CD14-positive monocyte (primary cell): ENCODE measurements at regions not wholly inside any gene's neighbourhood (a gene's known extent, or its start where the extent isn't known, plus 50 kb on each side); places are given as distances from the start of the nearest gene placed in this dataset.

Experiments used
- DNase-seq, 3 donors: peaks; one replicate each; pipeline ENCODE4 v3.0.0-alpha.2; 2011 to 2022
- H2AFZ ChIP-seq: 2 replicates; pipeline ENCODE4 v1.6.0; 2012; ENCODE audit warnings: mild to moderate bottlenecking, low read depth, low read length, inconsistent platforms; ENCODE audit not compliant: insufficient read depth, poor library complexity, severe bottlenecking
- H3K27ac ChIP-seq, 2 donors: 1 replicate in 1 of 2; 2 replicates in 1 of 2; pipeline ENCODE4 v1.5.1; 2012 to 2013; ENCODE audit warnings: low read length in 2 of 2, control low read depth in 1 of 2, inconsistent platforms in 1 of 2, low read depth in 1 of 2, mild to moderate bottlenecking in 1 of 2
- H3K27me3 ChIP-seq, 2 donors: one replicate each; pipeline versions ENCODE4 v1.6.0 to v1.6.1; 2011 to 2013; ENCODE audit warnings: low read length in 2 of 2; ENCODE audit not compliant: control insufficient read depth in 2 of 2, insufficient read depth in 2 of 2
- H3K36me3 ChIP-seq, 2 donors: replicated peaks in 1 of 2; 1 replicate in 1 of 2; 2 replicates in 1 of 2; pipeline versions ENCODE4 v1.5.1 to v1.6.1; 2012 to 2013; ENCODE audit warnings: low read length in 2 of 2, control low read depth in 1 of 2, inconsistent platforms in 1 of 2, mild to moderate bottlenecking in 1 of 2; ENCODE audit not compliant: insufficient read depth in 2 of 2, control insufficient read depth in 1 of 2
- H3K4me1 ChIP-seq, 2 donors: 1 replicate in 1 of 2; 2 replicates in 1 of 2; pipeline versions ENCODE4 v1.5.1 to v1.6.1; 2012 to 2013; ENCODE audit warnings: low read length in 2 of 2, control low read depth in 1 of 2, inconsistent platforms in 1 of 2, mild to moderate bottlenecking in 1 of 2, moderate library complexity in 1 of 2; ENCODE audit not compliant: insufficient read depth in 2 of 2, control insufficient read depth in 1 of 2
- H3K4me2 ChIP-seq: replicated peaks from 2 replicates; pipeline ENCODE3; 2012; ENCODE audit warnings: low read length, moderate library complexity, mild to moderate bottlenecking; ENCODE audit not compliant: poor library complexity, severe bottlenecking; ENCODE audit errors: extremely low read depth
- H3K4me3 ChIP-seq, 3 experiments: fragments of 200-600 bp in 1 of 3; sonication (generic) in 1 of 3; replicated peaks in 1 of 3; 1 replicate in 2 of 3; 2 replicates in 1 of 3; pipeline ENCODE4 v1.5.1; 2011 to 2013; ENCODE audit warnings: low read length in 3 of 3, mild to moderate bottlenecking in 3 of 3, control low read depth in 2 of 3, low read depth in 2 of 3, inconsistent platforms in 1 of 3, moderate library complexity in 1 of 3
- H3K79me2 ChIP-seq: 2 replicates; pipeline ENCODE4 v1.6.0; 2012; ENCODE audit warnings: mild to moderate bottlenecking, control low read depth, inconsistent platforms, low read length, moderate library complexity; ENCODE audit not compliant: insufficient read depth
- H3K9ac ChIP-seq: 2 replicates; pipeline ENCODE4 v1.6.0; 2017; ENCODE audit warnings: low read length, mild to moderate bottlenecking; ENCODE audit not compliant: insufficient read depth, poor library complexity, severe bottlenecking
- H3K9me3 ChIP-seq, 2 donors: replicated peaks in 1 of 2; 1 replicate in 1 of 2; 2 replicates in 1 of 2; pipeline versions ENCODE4 v1.5.1 to v1.6.1; 2012 to 2013; ENCODE audit warnings: low read length in 2 of 2, control low read depth in 1 of 2; ENCODE audit not compliant: control insufficient read depth in 1 of 2, insufficient read depth in 1 of 2
- H4K20me1 ChIP-seq: 2 replicates; pipeline ENCODE4 v1.6.0; 2012; ENCODE audit warnings: mild to moderate bottlenecking, low read length, control low read depth, moderate library complexity; ENCODE audit not compliant: insufficient read depth
- H3K27ac Mint-ChIP-seq, 7 donors: one replicate each; pipeline ENCODE4 v1.8.0; 2020; ENCODE audit warnings: mild to moderate bottlenecking in 7 of 7, mixed read lengths in 7 of 7, moderate library complexity in 6 of 7, inconsistent platforms in 2 of 7
- H3K27me3 Mint-ChIP-seq, 3 donors: one replicate each; pipeline ENCODE4 v1.8.0; 2021 to 2022; ENCODE audit warnings: low read depth in 3 of 3, mild to moderate bottlenecking in 3 of 3, mixed read lengths in 3 of 3, moderate library complexity in 3 of 3, inconsistent platforms in 1 of 3
- H3K36me3 Mint-ChIP-seq, 2 donors: one replicate each; pipeline ENCODE4 v1.8.0; 2020; ENCODE audit warnings: mixed read lengths in 2 of 2, inconsistent platforms in 1 of 2, mild to moderate bottlenecking in 1 of 2
- H3K4me1 Mint-ChIP-seq: one replicate; pipeline ENCODE4 v1.8.0; 2020; ENCODE audit warnings: mild to moderate bottlenecking, mixed read lengths
- H3K4me3 Mint-ChIP-seq, 2 donors: one replicate each; pipeline ENCODE4 v1.8.0; 2020; ENCODE audit warnings: mild to moderate bottlenecking in 2 of 2, mixed read lengths in 2 of 2, moderate library complexity in 1 of 2
- H3K9me3 Mint-ChIP-seq, 7 donors: one replicate each; pipeline ENCODE4 v1.8.0; 2020 to 2022; ENCODE audit warnings: mixed read lengths in 7 of 7, mild to moderate bottlenecking in 6 of 7, moderate library complexity in 6 of 7, inconsistent platforms in 2 of 7
- WGBS: methylation state at CpG from one replicate; pipeline ENCODE4 v1.1.5; 2013; ENCODE audit warnings: missing lambda C conversion rate; ENCODE audit not compliant: insufficient coverage; 5-methylcytosine and 5-hydroxymethylcytosine counted together
- intact Hi-C, 2 donors: fragments of 100-400 bp; cut with micrococcal nuclease; formaldehyde crosslinking; loops; one replicate each; pipeline versions ENCODE4 v1.15.0 to v1.15.1; 2023
- TF ChIP-seq, protein P1 (sequence below): fragments of 200-600 bp; IDR thresholded peaks from one replicate; pipeline ENCODE4 v1.8.0; 2022; ENCODE audit warnings: antibody characterized with exemption, mild to moderate bottlenecking

DNA sequence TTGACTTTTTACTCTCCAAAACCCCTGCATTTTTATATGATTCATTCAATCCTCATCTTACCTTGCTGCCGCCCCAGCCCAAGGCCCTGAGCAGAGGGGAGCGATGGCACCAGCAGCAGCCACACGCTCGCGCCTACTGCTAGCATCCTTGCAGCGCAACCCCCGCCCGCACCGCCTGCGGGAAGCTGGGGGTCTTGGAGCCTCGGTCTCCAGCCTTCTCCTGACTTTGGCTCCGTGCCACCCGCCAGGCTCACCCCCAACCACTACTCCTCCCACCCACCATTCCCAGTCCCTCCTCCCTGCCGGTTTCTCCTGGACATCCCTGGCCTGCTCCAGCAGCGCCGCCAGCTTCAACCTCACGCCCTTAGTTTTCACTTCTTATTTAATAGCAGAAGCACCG is 76.6 kb downstream of the RPE65 start:
- Mint-ChIP-seq H3K27ac (no peak overlapping the region), H3K36me3 (no peaks in the 10 kb centered on the region), H3K4me1 (no peaks in the 10 kb centered on the region), H3K4me3 (no peak overlapping the region), H3K27me3 (peaks cover 0 to 3% (median 2%) of the 10 kb centered on the region in 3 donors), H3K9me3 (peaks cover 0 to 7% (median 5%) of the 10 kb centered on the region in 7 donors)
- 98% methylated on average over 16 of the region's 18 CpGs for WGBS
- Histone ChIP-seq H2AFZ (no peak overlapping the region), H3K79me2 (no peaks in the 10 kb centered on the region), H3K4me2 (no peak overlapping the region), H4K20me1 (no peaks in the 10 kb centered on the region), H3K27me3 (no peaks in the 10 kb centered on the region), H3K9me3 (no peaks in the 10 kb centered on the region), H3K4me1 (no peaks in the 10 kb centered on the region), H3K36me3 (no peaks in the 10 kb centered on the region), H3K27ac (no peak overlapping the region), H3K4me3 (no peak overlapping the region), H3K9ac (no peak overlapping the region)
- no peak for DNase-seq
- intact Hi-C loops, result no loop called here
- TF ChIP-seq, protein P1, sequence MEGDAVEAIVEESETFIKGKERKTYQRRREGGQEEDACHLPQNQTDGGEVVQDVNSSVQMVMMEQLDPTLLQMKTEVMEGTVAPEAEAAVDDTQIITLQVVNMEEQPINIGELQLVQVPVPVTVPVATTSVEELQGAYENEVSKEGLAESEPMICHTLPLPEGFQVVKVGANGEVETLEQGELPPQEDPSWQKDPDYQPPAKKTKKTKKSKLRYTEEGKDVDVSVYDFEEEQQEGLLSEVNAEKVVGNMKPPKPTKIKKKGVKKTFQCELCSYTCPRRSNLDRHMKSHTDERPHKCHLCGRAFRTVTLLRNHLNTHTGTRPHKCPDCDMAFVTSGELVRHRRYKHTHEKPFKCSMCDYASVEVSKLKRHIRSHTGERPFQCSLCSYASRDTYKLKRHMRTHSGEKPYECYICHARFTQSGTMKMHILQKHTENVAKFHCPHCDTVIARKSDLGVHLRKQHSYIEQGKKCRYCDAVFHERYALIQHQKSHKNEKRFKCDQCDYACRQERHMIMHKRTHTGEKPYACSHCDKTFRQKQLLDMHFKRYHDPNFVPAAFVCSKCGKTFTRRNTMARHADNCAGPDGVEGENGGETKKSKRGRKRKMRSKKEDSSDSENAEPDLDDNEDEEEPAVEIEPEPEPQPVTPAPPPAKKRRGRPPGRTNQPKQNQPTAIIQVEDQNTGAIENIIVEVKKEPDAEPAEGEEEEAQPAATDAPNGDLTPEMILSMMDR, result no peak

DNA sequence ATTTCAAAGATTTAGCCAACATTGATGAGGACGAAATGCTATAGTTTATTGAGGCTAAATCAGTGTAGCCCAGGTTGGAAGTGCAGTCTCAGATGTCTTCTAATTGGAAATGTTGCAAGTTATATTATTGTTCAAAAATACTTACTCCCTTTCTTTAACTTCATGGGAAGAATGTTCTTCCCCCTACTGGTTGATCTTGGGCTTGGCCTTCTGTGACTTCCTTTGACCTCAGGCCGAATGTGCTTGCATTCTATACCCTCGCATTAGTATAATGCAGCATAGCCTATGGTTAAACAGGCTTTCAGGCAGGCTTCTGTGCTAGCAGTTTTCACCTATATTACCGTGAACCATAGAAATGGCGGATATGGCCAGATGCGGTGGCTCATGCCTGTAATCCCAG is 77.3 kb downstream of the RPE65 start:
- no peaks in the 10 kb centered on the region for H3K27me3 ChIP-seq
- no peak for DNase-seq
- Mint-ChIP-seq H3K27me3 (peaks cover 0 to 4% (median 3%) of the 10 kb centered on the region in 3 donors), H3K27ac (peak overlapping the region in 1 of 7 donors; percentile 66), H3K36me3 (no peaks in the 10 kb centered on the region), H3K4me3 (no peak overlapping the region), H3K9me3 (peaks cover 0 to 7% (median 5%) of the 10 kb centered on the region in 7 donors), H3K4me1 (no peaks in the 10 kb centered on the region)
- H3K4me1 ChIP-seq, result no peaks in the 10 kb centered on the region
- WGBS, result 98% methylated on average over 5 of the region's 6 CpGs
- no peak overlapping the region for H2AFZ ChIP-seq
- H3K36me3 ChIP-seq, result no peaks in the 10 kb centered on the region
- no peak overlapping the region for H3K27ac ChIP-seq
- no peak overlapping the region for H3K4me3 ChIP-seq
- no peak overlapping the region for H3K4me2 ChIP-seq
- no peaks in the 10 kb centered on the region for H3K79me2 ChIP-seq
- no peaks in the 10 kb centered on the region for H3K9me3 ChIP-seq
- H3K9ac ChIP-seq, result no peak overlapping the region
- TF ChIP-seq, protein P1, result no peak
- no peaks in the 10 kb centered on the region for H4K20me1 ChIP-seq
- intact Hi-C loops, result no loop called here
